Skeletal muscle cell (primary cell): ENCODE measurements at regions not wholly inside any gene's neighbourhood (a gene's known extent, or its start where the extent isn't known, plus 50 kb on each side); places are given as distances from the start of the nearest gene placed in this dataset.
"Not testable (repeated sequence)": the region's sequence is repeated elsewhere in the genome, so short reads cannot be mapped to it uniquely, and the experiment has no call there.

ENCODE experiments used
- DNase-seq: peaks from one replicate; pipeline ENCODE4 v3.0.0-alpha.2; 2010; ENCODE audit warnings: low read depth
- H3K4me3 ChIP-seq: 2 replicates; pipeline ENCODE4 v1.5.1; 2011; ENCODE audit warnings: low read depth, mild to moderate bottlenecking, control low read depth, low read length, moderate library complexity

DNA sequence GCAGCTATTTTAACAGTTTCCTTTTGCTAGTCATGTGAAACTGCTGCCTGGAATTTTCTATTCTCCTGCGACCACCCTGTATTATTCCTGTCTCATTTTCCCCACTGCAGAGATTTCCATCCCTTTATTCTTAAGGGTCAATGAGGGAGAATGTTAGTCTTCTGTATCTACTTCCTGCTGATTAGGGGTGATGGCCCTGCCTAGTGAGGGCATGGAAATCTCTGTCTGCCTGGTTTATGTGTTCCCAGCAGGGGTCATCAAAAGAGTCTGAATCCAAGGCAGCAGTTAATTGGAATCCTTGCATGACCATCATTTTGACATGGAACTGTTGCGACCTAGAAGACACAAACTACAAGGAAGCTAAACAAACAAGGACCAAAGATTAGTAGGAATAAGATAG is 325.2 kb downstream of the PLPP3 start:
- no peak overlapping the region for H3K4me3 ChIP-seq
- no peak for DNase-seq

GRCh38 chr1:56250809-56251208 is 328.6 kb downstream of the PLPP3 start:
- DNase-seq: no peak
- no peak overlapping the region for H3K4me3 ChIP-seq

- no peak for DNase-seq
- H3K4me3 ChIP-seq: no peak overlapping the region
Observed at GRCh38 chr1:56249234-56249633, 330.1 kb downstream of the PLPP3 start.

DNA sequence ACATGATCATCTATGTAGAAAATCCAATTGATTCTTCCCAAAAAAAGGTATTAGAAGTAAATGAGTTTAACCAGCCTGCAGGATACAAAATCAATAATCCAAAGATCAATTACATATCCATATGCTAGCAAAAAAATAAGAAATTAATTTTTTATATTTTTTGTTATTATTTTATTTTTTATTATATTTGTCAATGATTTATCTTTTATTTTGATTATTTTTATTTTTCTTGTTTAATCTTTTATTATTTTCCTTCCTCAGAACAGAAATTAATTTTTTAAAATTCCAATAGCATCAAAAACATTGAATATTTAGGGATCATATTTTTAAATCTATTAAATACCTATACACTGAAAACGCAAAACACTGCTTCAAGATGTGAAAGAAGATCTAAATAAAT is 331.2 kb downstream of the PLPP3 start:
- DNase-seq: no peak

GRCh38 chr1:56246726-56247125 is 332.6 kb downstream of the PLPP3 start:
- not testable (repeated sequence) for H3K4me3 ChIP-seq, DNase-seq

More for the DNA sequence above, 331.2 kb downstream of the PLPP3 start:
- H3K4me3 ChIP-seq: no peak overlapping the region

DNA sequence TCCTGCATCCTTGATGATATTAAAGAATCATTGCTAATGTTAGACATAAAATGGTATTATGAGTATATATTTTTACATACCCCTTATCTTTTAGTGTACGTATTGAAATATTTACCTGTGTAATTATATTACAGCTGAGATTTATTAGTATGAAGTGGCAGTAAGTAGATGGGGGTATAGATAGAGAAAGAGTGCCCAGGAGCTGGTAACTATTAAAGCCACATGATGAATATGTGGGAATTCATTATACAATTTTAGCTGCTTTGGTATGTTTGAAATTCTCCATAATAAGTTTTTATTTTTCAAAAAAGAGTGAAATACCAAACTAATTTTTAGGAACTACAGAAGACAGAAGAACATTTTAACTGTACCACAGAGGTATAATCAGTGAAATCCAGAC is 339.0 kb downstream of the PLPP3 start:
- no peak overlapping the region for H3K4me3 ChIP-seq
- no peak for DNase-seq

- DNase-seq: no peak
- no peak overlapping the region for H3K4me3 ChIP-seq
Observed at GRCh38 chr1:56237491-56238064, 341.8 kb downstream of the PLPP3 start.

- DNase-seq: no peak
- no peak overlapping the region for H3K4me3 ChIP-seq
Observed at GRCh38 chr1:56236688-56237087, 342.7 kb downstream of the PLPP3 start.

DNA sequence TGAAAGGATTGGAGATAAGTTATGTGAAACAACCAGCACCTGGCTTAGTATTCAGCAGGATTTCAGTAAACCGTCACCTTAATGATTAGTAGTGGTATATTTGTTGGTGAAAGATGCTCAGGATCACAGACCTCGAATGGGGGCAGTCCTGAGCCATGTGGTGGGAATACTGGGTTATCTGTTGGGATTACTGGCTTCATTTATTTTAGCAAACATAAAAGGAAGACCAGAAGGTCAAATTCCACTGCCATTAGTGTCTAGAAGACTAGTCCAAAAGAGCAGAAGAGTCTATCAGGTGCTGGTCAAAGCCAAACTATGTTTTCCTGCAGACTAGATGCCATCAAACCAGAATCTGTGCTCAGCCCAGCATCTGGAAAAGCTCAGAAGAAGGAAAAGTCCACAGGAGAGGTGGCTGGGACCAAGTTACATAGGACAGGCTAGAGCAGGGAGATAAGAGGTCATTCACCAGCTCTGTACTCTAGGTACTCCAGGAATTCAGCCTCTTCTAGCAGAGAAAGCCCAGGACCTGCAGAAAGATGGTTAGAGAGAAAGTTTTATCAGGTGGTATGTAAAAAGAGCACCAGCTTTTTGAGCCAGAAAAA is 343.4 kb downstream of the PLPP3 start:
- H3K4me3 ChIP-seq: no peak overlapping the region
- no peak for DNase-seq

- DNase-seq: no peak
- H3K4me3 ChIP-seq: no peak overlapping the region
Observed at GRCh38 chr1:56229186-56229585, 350.2 kb downstream of the PLPP3 start.

DNA sequence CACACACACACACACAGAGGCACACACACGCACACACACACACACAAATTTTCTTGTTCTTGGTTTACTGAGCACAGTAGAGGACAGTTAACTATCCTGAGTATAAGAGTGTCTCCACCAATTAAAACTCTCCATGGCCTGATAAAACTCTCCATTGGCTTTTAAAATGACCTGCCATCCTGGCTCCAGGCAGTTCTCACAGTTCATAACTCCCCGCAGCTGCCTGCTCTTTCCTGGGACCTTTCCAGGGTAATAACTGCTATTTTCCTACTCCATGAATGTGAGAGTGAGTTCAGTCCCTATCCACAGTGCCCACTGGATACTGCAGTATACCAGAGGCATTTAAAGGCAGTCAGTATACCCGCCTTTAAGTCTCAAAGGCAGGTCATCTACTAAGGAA is 351.5 kb downstream of the PLPP3 start:
- no peak overlapping the region for H3K4me3 ChIP-seq
- DNase-seq: no peak

GRCh38 chr1:56227401-56227800 is 352.0 kb downstream of the PLPP3 start:
- DNase-seq: no peak

GRCh38 chr1:56225964-56226815 is 353.2 kb downstream of the PLPP3 start:
- no peak for DNase-seq
- H3K4me3 ChIP-seq: no peak overlapping the region

More at GRCh38 chr1:56227401-56227800, 352.0 kb downstream of the PLPP3 start:
- no peak overlapping the region for H3K4me3 ChIP-seq

DNA sequence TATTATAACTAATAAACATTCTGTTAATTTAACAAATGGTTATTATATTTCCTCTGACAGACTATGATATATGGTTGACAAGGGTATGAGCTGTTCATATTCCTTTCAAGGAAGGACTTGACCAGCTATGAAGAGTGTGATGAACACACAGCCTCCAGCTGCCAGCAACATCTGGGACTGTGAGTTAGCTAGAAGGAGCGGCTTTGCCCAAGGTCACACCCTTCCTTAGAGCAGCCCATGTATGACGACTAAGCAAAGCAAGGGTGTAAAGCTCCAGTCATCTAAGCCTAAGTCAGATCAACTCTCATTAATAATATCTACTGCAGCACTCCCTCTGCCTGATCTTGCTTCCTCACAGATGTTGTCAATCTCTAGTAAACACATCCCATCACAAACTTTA is 355.4 kb downstream of the PLPP3 start:
- H3K4me3 ChIP-seq: no peak overlapping the region
- no peak for DNase-seq

- no peak overlapping the region for H3K4me3 ChIP-seq
- DNase-seq: no peak
Observed at GRCh38 chr1:56222914-56223540, 356.3 kb downstream of the PLPP3 start.

DNA sequence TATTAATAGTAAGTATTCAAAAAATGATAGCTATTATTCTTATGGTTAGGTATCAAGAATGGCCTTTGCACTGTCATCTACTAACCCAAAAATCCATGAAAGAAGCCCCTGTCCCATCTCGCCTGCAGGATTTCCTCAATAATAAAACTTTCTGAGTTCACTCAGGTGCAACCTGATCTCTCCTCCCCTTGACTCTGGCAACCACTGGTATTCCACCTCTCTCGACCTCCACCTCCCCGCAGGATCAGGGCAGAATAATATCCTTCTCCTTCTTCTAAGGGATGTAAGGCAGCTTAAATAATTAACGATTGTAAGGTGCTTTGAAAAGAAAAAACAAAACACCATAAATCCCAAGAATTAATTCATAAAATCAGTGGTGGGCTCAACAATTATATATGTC is 359.3 kb downstream of the PLPP3 start:
- no peak for DNase-seq
- H3K4me3 ChIP-seq: no peak overlapping the region

DNA sequence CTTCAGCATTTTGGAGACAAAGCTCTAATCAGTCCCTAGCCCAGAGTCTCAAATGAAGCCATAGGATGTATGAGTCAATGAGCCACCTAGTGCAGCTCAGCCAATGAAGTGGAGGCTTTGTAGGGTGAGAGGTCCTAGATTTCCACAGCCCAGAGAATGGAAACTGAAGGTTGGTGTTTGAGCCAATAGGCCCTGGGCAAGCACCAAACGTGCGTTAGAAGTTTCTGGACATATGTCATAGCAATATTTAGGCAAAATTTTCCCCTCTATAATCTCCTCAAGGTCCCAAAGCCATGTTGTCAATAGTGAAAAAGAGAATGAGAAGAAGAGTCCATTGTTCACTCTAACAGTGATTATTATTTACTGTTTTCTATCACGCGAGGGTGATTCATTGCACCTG is 361.3 kb downstream of the PLPP3 start:
- H3K4me3 ChIP-seq: no peak overlapping the region
- DNase-seq: no peak

- peak; percentile 43 for DNase-seq
Observed at GRCh38 chr1:56216218-56216617, 363.1 kb downstream of the PLPP3 start.

DNA sequence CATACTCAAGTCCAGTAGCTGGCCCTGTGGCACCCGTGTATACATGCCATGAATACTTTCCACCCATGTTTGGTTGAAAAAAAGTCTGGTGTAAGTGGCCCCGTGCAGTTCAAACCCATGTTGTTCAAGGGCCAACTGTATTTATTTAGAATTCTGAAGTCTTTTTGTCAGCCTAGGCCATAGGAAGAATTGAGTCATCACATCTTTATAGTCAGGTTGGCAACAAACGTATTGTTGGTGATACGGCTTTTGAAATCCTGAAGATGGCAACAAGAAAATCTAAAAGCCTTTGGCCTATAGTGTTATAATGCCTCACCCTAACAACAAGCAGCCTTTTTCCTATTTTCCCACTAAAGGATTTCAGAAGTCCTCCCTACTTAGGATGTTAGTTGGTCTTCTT is 363.6 kb downstream of the PLPP3 start:
- no peak for DNase-seq

More at GRCh38 chr1:56216218-56216617, 363.1 kb downstream of the PLPP3 start:
- H3K4me3 ChIP-seq: no peak overlapping the region

DNA sequence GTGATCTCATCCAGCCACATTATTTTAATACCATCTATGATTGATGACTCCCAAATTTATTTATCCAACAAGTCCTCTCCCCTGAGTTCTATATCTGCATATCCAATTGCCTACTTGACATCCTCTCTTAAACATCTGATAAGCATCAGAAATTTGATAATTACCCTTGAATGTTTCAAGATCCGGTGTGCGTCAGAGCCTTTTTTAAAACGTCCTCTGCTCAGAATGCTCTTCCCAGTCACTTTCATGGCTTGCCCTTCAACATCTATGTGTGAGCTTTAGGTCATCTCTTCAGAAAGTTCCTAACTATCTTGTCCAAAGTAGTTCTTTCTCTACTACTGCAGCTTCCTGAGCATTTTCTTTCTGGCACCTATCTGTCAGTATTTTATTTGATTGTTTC is 364.3 kb downstream of the PLPP3 start:
- no peak overlapping the region for H3K4me3 ChIP-seq
- no peak for DNase-seq

More for the DNA sequence above, 363.6 kb downstream of the PLPP3 start:
- H3K4me3 ChIP-seq: no peak overlapping the region
